ENCODE measurements at regions not wholly inside any gene's neighbourhood (a gene's known extent, or its start where the extent isn't known, plus 50 kb on each side); places are given as distances from the start of the nearest gene placed in this dataset.

DNA sequence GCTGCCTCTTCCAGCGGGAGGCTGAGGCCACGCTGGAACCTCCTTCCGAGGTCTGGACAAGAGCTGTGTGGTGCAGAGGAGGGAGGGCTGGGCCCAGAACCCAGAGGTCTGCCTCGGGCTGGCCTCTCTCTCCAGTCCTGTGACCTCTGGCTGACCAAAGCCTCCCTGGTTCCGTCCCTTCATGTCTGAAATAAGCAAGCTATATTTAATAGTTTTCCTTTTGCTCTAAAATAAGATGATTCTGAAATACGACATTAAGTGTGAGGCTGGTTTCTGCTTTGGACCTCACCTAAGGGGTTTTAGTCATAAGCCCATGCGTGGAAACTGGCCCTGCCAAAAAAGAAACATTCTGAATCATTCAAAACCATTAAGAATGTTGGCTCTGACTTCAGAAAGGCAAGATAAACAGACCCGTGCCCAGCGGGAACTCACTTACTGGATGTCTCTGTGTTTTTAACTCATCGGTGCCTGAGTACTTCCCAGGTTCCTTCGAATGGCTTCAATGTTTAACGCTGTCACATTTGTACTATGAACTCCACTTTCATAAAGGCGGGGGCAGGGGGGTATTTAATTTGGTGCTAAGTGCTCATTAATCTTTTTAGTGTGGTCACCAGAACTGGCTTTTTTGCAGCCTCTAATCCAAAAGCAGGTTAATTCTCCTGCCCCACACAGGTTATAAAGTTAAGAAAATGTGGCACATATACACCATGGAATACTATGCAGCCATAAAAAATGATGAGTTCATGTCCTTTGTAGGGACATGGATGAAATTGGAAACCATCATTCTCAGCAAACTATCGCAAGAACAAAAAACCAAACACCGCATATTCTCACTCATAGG is 157.5 kb upstream of the KLF14 start:
- H3K79me2 ChIP-seq (ENCODE audit: low read length) = peaks cover 67% of the 10 kb centered on the region
- no peaks in the 10 kb centered on the region for H3K9me2 ChIP-seq (replicated peaks; ENCODE audit: insufficient read depth, low read length)
- no peak overlapping the region for H3K27ac ChIP-seq (ENCODE audit: low read length)
- H3K4me2 ChIP-seq (ENCODE audit: low read depth, low read length) = no peak overlapping the region
- TF ChIP-seq EZH2phosphoT487 (IDR thresholded peaks at IDR 0.05; ENCODE audit: low read length) = no peak
- TF ChIP-seq, protein P1, sequence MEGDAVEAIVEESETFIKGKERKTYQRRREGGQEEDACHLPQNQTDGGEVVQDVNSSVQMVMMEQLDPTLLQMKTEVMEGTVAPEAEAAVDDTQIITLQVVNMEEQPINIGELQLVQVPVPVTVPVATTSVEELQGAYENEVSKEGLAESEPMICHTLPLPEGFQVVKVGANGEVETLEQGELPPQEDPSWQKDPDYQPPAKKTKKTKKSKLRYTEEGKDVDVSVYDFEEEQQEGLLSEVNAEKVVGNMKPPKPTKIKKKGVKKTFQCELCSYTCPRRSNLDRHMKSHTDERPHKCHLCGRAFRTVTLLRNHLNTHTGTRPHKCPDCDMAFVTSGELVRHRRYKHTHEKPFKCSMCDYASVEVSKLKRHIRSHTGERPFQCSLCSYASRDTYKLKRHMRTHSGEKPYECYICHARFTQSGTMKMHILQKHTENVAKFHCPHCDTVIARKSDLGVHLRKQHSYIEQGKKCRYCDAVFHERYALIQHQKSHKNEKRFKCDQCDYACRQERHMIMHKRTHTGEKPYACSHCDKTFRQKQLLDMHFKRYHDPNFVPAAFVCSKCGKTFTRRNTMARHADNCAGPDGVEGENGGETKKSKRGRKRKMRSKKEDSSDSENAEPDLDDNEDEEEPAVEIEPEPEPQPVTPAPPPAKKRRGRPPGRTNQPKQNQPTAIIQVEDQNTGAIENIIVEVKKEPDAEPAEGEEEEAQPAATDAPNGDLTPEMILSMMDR (IDR thresholded peaks at IDR 0.05; ENCODE audit: low read length) = no peak
- TF ChIP-seq EZH2 (optimal IDR thresholded peaks at IDR 0.05; ENCODE audit: low read depth, low read length) = no peak
- H3K4me1 ChIP-seq (ENCODE audit: low read length) = no peaks in the 10 kb centered on the region
- H3F3A ChIP-seq (ENCODE audit: insufficient read depth, low read length) = no peaks in the 10 kb centered on the region
- H2AFZ ChIP-seq (ENCODE audit: low read length) = no peak overlapping the region
- no peaks in the 10 kb centered on the region for H3K36me3 ChIP-seq (replicated peaks; ENCODE audit: insufficient read depth, low read length)
- no peaks in the 10 kb centered on the region for H3K9me3 ChIP-seq (replicated peaks; ENCODE audit: insufficient read depth, low read length)
- DNase-seq = no peak
- no peaks in the 10 kb centered on the region for H3K27me3 ChIP-seq (replicated peaks; ENCODE audit: insufficient read depth, low read length)
- no peak overlapping the region for H3K9ac ChIP-seq (ENCODE audit: low read length)
- H4K20me1 ChIP-seq (ENCODE audit: insufficient read depth, low read length) = no peaks in the 10 kb centered on the region
- no peak overlapping the region for H3K4me3 ChIP-seq (ENCODE audit: low read length)

DNA sequence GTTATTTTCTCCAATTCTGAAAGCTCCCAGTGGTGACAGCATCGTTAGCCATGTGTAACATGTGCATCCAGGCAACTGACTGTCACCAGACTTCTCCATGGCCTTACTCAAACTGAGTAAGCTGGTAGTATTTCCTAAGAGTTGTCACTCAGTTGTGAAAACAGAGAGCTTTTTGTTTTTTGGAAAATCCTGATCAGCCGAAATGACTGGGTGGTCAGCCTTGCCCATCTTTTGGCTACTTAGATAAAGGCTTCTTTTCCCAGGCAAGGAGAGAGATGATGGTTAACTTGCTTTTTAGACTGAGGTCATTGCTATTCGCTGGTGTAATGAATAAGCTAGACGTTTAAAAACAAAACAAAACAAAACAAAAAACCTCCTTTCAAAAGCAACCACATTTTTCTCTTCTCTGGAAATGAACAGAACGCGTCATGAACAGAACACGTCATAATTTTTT is 159.5 kb upstream of the KLF14 start:
- H3K36me3 ChIP-seq (replicated peaks; ENCODE audit: insufficient read depth, low read length) = no peaks in the 10 kb centered on the region
- no peak overlapping the region for H3K27ac ChIP-seq (ENCODE audit: low read length)
- TF ChIP-seq, protein P1 (IDR thresholded peaks at IDR 0.05; ENCODE audit: low read length) = no peak
- peaks cover 67% of the 10 kb centered on the region for H3K79me2 ChIP-seq (ENCODE audit: low read length)
- DNase-seq = no peak
- no peaks in the 10 kb centered on the region for H3K4me1 ChIP-seq (ENCODE audit: low read length)
- H4K20me1 ChIP-seq (ENCODE audit: insufficient read depth, low read length) = no peaks in the 10 kb centered on the region
- no peaks in the 10 kb centered on the region for H3K27me3 ChIP-seq (replicated peaks; ENCODE audit: insufficient read depth, low read length)
- no peak overlapping the region for H3K4me3 ChIP-seq (ENCODE audit: low read length)
- no peak overlapping the region for H3K9ac ChIP-seq (ENCODE audit: low read length)
- no peaks in the 10 kb centered on the region for H3F3A ChIP-seq (ENCODE audit: insufficient read depth, low read length)
- no peaks in the 10 kb centered on the region for H3K9me2 ChIP-seq (replicated peaks; ENCODE audit: insufficient read depth, low read length)
- H3K9me3 ChIP-seq (replicated peaks; ENCODE audit: insufficient read depth, low read length) = no peaks in the 10 kb centered on the region
- H2AFZ ChIP-seq (ENCODE audit: low read length) = no peak overlapping the region
- no peak overlapping the region for H3K4me2 ChIP-seq (ENCODE audit: low read depth, low read length)

DNA sequence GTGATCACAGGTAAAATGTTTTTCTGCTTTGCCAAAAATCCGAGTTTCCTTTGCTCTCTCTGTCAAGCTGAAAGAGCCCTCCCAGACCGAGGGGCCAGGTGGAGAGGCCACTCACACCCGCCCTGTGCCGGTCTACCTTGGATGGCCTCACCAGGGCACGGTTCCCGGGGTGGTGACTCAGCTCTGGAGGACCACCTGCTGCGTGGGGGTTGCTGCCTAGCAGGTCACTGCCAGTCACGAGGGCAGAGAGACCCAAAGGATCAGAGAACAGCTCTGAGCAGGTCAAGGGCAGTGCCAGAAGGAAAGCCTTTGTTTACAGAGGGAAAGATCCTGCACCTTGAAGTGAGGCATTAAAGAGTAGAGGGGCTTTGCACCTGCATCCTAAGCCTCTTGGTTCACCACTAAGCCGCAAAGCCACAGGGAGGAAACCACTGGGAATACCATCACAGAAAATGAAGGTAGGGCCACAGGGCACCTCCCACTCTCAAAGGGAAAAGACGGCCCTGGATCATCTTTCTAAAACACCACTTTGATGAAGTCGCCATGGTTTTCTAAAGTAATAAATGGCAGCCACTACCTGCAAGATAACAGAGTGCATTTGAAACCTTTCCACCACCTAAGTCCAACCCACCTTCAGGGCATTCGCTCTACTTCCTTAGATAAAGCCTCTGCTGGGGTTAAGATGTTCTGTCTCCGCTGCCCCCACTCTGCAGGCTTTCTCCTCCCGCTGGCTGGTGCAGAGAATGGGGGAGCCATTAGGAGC is 160.3 kb upstream of the KLF14 start:
- Histone ChIP-seq H2AFZ (ENCODE audit: low read length) (no peak overlapping the region), H3K79me2 (ENCODE audit: low read length) (peaks cover 68% of the 10 kb centered on the region), H3F3A (ENCODE audit: insufficient read depth, low read length) (no peaks in the 10 kb centered on the region), H4K20me1 (ENCODE audit: insufficient read depth, low read length) (no peaks in the 10 kb centered on the region; the same call in 1 of the 2 replicates), H3K27me3 (replicated peaks; ENCODE audit: insufficient read depth, low read length) (no peaks in the 10 kb centered on the region), H3K4me2 (ENCODE audit: low read depth, low read length) (no peak overlapping the region), H3K4me3 (ENCODE audit: low read length) (no peak overlapping the region), H3K4me1 (ENCODE audit: low read length) (no peaks in the 10 kb centered on the region), H3K9me3 (replicated peaks; ENCODE audit: insufficient read depth, low read length) (no peaks in the 10 kb centered on the region), H3K36me3 (replicated peaks; ENCODE audit: insufficient read depth, low read length) (no peaks in the 10 kb centered on the region), H3K9me2 (replicated peaks; ENCODE audit: insufficient read depth, low read length) (no peaks in the 10 kb centered on the region), H3K27ac (ENCODE audit: low read length) (no peak overlapping the region), H3K9ac (ENCODE audit: low read length) (no peak overlapping the region)
- no peak for DNase-seq
- TF ChIP-seq EZH2 (optimal IDR thresholded peaks at IDR 0.05; ENCODE audit: low read depth, low read length) (no peak), EZH2phosphoT487 (IDR thresholded peaks at IDR 0.05; ENCODE audit: low read length) (no peak)
- TF ChIP-seq, protein P1 (IDR thresholded peaks at IDR 0.05; ENCODE audit: low read length) = no peak
